WTC11 (cell line): ENCODE measurements at regions not wholly inside any gene's neighbourhood (a gene's known extent, or its start where the extent isn't known, plus 50 kb on each side); places are given as distances from the start of the nearest gene placed in this dataset.

Experiments
- AFF4 ChIP-seq: sonication (generic); formaldehyde crosslinking; IDR thresholded peaks from 2 replicates; pipeline ENCODE4 v1.8.1; 2023; ENCODE audit warnings: mild to moderate bottlenecking, missing genetic modification reagents, borderline replicate concordance
- CTCF ChIP-seq: fragments of 200-600 bp; IDR thresholded peaks from 2 replicates; pipeline ENCODE4 v1.8.0; 2022; ENCODE audit warnings: antibody characterized with exemption
- HMGA2 ChIP-seq: fragments of 250-450 bp; sonication (Bioruptor Pico); IDR thresholded peaks from 2 replicates; pipeline ENCODE4 v1.4.0; 2021; ENCODE audit warnings: mild to moderate bottlenecking, moderate library complexity
- NR3C1 ChIP-seq: sonication (generic); formaldehyde crosslinking; conservative IDR thresholded peaks from 2 replicates; pipeline ENCODE4 v1.8.1; 2023; ENCODE audit warnings: low read depth, mild to moderate bottlenecking, missing genetic modification reagents
- TF ChIP-seq, protein P1 (sequence below): sonication (generic); formaldehyde crosslinking; IDR thresholded peaks from 2 replicates; pipeline ENCODE4 v1.8.0; 2022; ENCODE audit warnings: mild to moderate bottlenecking, missing genetic modification reagents

GRCh38 chr2:147657086-147658000, 187.5 kb upstream of the ACVR2A start:
- TF ChIP-seq, protein P1, sequence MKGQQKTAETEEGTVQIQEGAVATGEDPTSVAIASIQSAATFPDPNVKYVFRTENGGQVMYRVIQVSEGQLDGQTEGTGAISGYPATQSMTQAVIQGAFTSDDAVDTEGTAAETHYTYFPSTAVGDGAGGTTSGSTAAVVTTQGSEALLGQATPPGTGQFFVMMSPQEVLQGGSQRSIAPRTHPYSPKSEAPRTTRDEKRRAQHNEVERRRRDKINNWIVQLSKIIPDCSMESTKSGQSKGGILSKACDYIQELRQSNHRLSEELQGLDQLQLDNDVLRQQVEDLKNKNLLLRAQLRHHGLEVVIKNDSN: no peak
- TF ChIP-seq CTCF (no peak), NR3C1 (no peak), HMGA2 (CRISPR knock-in tag) (no peak), AFF4 (CRISPR knock-in tag) (no peak)
